ENCODE measurements at regions not wholly inside any gene's neighbourhood (a gene's known extent, or its start where the extent isn't known, plus 50 kb on each side); places are given as distances from the start of the nearest gene placed in this dataset.

- TF ChIP-seq CTCF (conservative IDR thresholded peaks at IDR 0.05; ENCODE audit: low read length) = no peak
- TF ChIP-seq EZH2phosphoT487 (IDR thresholded peaks at IDR 0.05; ENCODE audit: borderline replicate concordance, low read depth, low read length) = no peak
Observed at GRCh38 chr5:30607301-30607894, 586.1 kb upstream of the CDH6 start.

Data from OCI-LY7 (cell line).